Trophoblast cell (in vitro differentiated cells and primary cell): ENCODE measurements at regions not wholly inside any gene's neighbourhood (a gene's known extent, or its start where the extent isn't known, plus 50 kb on each side); places are given as distances from the start of the nearest gene placed in this dataset.

Experiments
- DNase-seq, 2 donors: peaks; one replicate each; pipeline ENCODE4 v3.0.0-alpha.2; 2016
- H2AFZ ChIP-seq: 2 replicates; pipeline ENCODE4 v1.6.1; 2013; ENCODE audit warnings: low read length, moderate library complexity, mild to moderate bottlenecking; ENCODE audit not compliant: insufficient read depth, poor library complexity
- H2AK5ac ChIP-seq: 2 replicates; pipeline ENCODE4 v1.6.1; 2013; ENCODE audit warnings: mild to moderate bottlenecking, low read length
- H2BK120ac ChIP-seq: 2 replicates; pipeline ENCODE4 v1.6.1; 2013; ENCODE audit warnings: low read length, mild to moderate bottlenecking, moderate library complexity; ENCODE audit not compliant: insufficient read depth, poor library complexity
- H2BK12ac ChIP-seq: 2 replicates; pipeline ENCODE4 v1.6.1; 2013; ENCODE audit warnings: mild to moderate bottlenecking, low read length, moderate library complexity
- H2BK5ac ChIP-seq: 2 replicates; pipeline ENCODE4 v1.6.1; 2013; ENCODE audit warnings: low read length, low read depth, moderate library complexity, mild to moderate bottlenecking; ENCODE audit not compliant: poor library complexity
- H3K14ac ChIP-seq: 2 replicates; pipeline ENCODE4 v1.6.1; 2013; ENCODE audit warnings: mild to moderate bottlenecking, low read length
- H3K18ac ChIP-seq: 2 replicates; pipeline ENCODE4 v1.6.1; 2013; ENCODE audit warnings: mild to moderate bottlenecking, low read length
- H3K23ac ChIP-seq: 2 replicates; pipeline ENCODE4 v1.6.1; 2013; ENCODE audit warnings: low read length
- H3K27ac ChIP-seq: 2 replicates; pipeline ENCODE4 v1.5.1; 2013; ENCODE audit warnings: low read depth, mild to moderate bottlenecking, inconsistent platforms, low read length, moderate library complexity
- H3K27me3 ChIP-seq: 2 replicates; pipeline ENCODE4 v1.6.1; 2013; ENCODE audit warnings: inconsistent platforms, mild to moderate bottlenecking, low read length, moderate library complexity; ENCODE audit not compliant: insufficient read depth
- H3K36me3 ChIP-seq, 2 experiments: 1 replicate in 1 of 2; 2 replicates in 1 of 2; pipeline ENCODE4 v1.6.1; 2013; ENCODE audit warnings: low read length in 2 of 2, mild to moderate bottlenecking in 2 of 2, moderate library complexity in 1 of 2; ENCODE audit not compliant: insufficient read depth in 2 of 2, control insufficient read depth in 1 of 2
- H3K4ac ChIP-seq: 2 replicates; pipeline ENCODE4 v1.6.1; 2013; ENCODE audit warnings: low read depth, mild to moderate bottlenecking, low read length, moderate library complexity
- H3K4me1 ChIP-seq, 2 experiments: 1 replicate in 1 of 2; 2 replicates in 1 of 2; pipeline ENCODE4 v1.6.1; 2013; ENCODE audit warnings: low read length in 2 of 2, mild to moderate bottlenecking in 2 of 2, moderate library complexity in 1 of 2; ENCODE audit not compliant: insufficient read depth in 2 of 2, control insufficient read depth in 1 of 2
- H3K4me2 ChIP-seq: 2 replicates; pipeline ENCODE4 v1.6.1; 2013; ENCODE audit warnings: inconsistent platforms, mild to moderate bottlenecking, low read length, moderate library complexity
- H3K4me3 ChIP-seq: 2 replicates; pipeline ENCODE4 v1.5.1; 2013; ENCODE audit warnings: mild to moderate bottlenecking, low read depth, low read length, inconsistent platforms
- H3K79me1 ChIP-seq: one replicate; pipeline ENCODE4 v1.6.1; 2013; ENCODE audit warnings: low read length
- H3K79me2 ChIP-seq: 2 replicates; pipeline ENCODE4 v1.6.1; 2013; ENCODE audit warnings: low read length, mild to moderate bottlenecking; ENCODE audit not compliant: control insufficient read depth, insufficient read depth, poor library complexity
- H3K9ac ChIP-seq: 2 replicates; pipeline ENCODE4 v1.6.1; 2013; ENCODE audit warnings: mild to moderate bottlenecking, low read length
- H3K9me3 ChIP-seq: 2 replicates; pipeline ENCODE4 v1.6.1; 2013; ENCODE audit warnings: low read depth, mild to moderate bottlenecking, control low read depth, inconsistent platforms, low read length; ENCODE audit not compliant: insufficient read depth
- H4K12ac ChIP-seq: 2 replicates; pipeline ENCODE4 v1.6.1; 2013; ENCODE audit warnings: low read depth, mild to moderate bottlenecking, low read length, moderate library complexity
- H4K8ac ChIP-seq: 2 replicates; pipeline ENCODE4 v1.6.1; 2013; ENCODE audit warnings: low read depth, mild to moderate bottlenecking, low read length, moderate library complexity
- H4K91ac ChIP-seq: one replicate; pipeline ENCODE4 v1.6.1; 2013; ENCODE audit warnings: low read depth, mild to moderate bottlenecking, low read length, moderate library complexity
- WGBS: extraction: QIAGEN DNeasy Blood & Tissue Kit; methylation state at CpG from one replicate; pipeline ENCODE4 v1.1.7; 2013; ENCODE audit warnings: missing lambda C conversion rate; ENCODE audit not compliant: insufficient read length, insufficient coverage; ENCODE audit errors: extremely low coverage; 5-methylcytosine and 5-hydroxymethylcytosine counted together

GRCh38 chr16:13586051-13586450 lies 333.9 kb upstream of the ERCC4 start:
- no peaks in the 10 kb centered on the region for H3K9me3 ChIP-seq
- no peak overlapping the region for H3K9ac ChIP-seq
- H4K91ac ChIP-seq: no peak overlapping the region
- no peak overlapping the region for H3K14ac ChIP-seq
- no peak overlapping the region for H3K4me2 ChIP-seq
- H3K4me3 ChIP-seq: no peak overlapping the region
- H2AK5ac ChIP-seq: no peak overlapping the region
- H3K79me2 ChIP-seq: no peaks in the 10 kb centered on the region
- H3K23ac ChIP-seq: no peak overlapping the region
- H2BK120ac ChIP-seq: no peak overlapping the region
- H4K12ac ChIP-seq: no peak overlapping the region
- H3K4ac ChIP-seq: no peak overlapping the region
- no peaks in the 10 kb centered on the region for H3K27me3 ChIP-seq
- no peak overlapping the region for H4K8ac ChIP-seq
- DNase-seq: no peak
- H3K79me1 ChIP-seq: no peaks in the 10 kb centered on the region
- H2BK5ac ChIP-seq: no peak overlapping the region
- H3K18ac ChIP-seq: no peak overlapping the region
- H3K36me3 ChIP-seq: no peaks in the 10 kb centered on the region
- H2BK12ac ChIP-seq: no peak overlapping the region
- whole genome bisulfite sequencing: no CpG with 5 or more reads among the region's 1 CpG
- H3K4me1 ChIP-seq: no peaks in the 10 kb centered on the region
- no peak overlapping the region for H3K27ac ChIP-seq
- H2AFZ ChIP-seq: no peak overlapping the region

DNA sequence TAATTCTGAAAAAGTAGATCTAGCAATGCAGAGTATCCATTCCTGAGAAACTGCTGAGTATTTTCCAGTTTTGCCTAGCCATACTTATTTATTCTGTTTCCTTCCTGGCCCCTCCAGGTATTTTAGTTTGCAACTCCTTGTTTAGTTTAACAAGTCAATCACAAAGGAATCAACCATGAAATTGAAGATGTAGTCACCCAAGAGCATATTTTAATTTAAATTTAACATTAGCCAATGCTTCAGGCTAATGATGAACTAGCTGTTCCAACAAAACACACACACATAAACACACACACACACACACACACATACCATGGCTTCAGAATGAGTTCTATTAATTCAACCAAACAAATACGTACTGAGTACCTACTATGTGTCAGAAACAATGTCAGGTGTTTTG lies 332.8 kb upstream of the ERCC4 start:
- H3K18ac ChIP-seq: no peak overlapping the region
- H2BK12ac ChIP-seq: no peak overlapping the region
- H3K27ac ChIP-seq: no peak overlapping the region
- H3K4me1 ChIP-seq: no peaks in the 10 kb centered on the region
- H3K4me3 ChIP-seq: no peak overlapping the region
- H4K8ac ChIP-seq: no peak overlapping the region
- H3K79me2 ChIP-seq: no peaks in the 10 kb centered on the region
- no peak for DNase-seq
- no peaks in the 10 kb centered on the region for H3K9me3 ChIP-seq
- no CpG with 5 or more reads among the region's 1 CpG for WGBS
- no peak overlapping the region for H3K4ac ChIP-seq
- H3K23ac ChIP-seq: no peak overlapping the region
- H4K12ac ChIP-seq: no peak overlapping the region
- no peak overlapping the region for H2AFZ ChIP-seq
- no peak overlapping the region for H2AK5ac ChIP-seq
- H2BK120ac ChIP-seq: no peak overlapping the region
- H4K91ac ChIP-seq: no peak overlapping the region
- no peak overlapping the region for H3K4me2 ChIP-seq
- H2BK5ac ChIP-seq: no peak overlapping the region
- H3K14ac ChIP-seq: no peak overlapping the region
- H3K9ac ChIP-seq: no peak overlapping the region
- no peaks in the 10 kb centered on the region for H3K79me1 ChIP-seq
- H3K27me3 ChIP-seq: no peaks in the 10 kb centered on the region
- no peaks in the 10 kb centered on the region for H3K36me3 ChIP-seq

DNA sequence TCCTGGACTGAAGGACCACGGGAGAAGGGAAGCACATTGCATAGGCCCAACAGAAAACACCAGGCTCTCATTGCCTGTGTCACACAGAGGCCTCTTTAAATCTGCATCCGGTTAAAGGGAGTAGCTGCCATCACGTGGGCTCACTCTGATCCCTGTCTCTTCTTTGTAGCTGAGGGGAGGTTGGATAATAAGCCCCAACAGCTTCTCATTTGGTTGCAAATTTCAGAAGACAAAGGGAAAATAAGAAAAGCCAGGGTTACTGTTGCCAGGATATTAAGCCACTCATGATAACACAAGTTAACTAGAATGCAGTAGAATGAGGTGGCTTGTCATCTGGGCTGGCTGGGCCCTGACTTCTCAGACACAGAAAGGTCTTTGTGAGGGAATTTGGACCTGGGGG lies 325.1 kb upstream of the ERCC4 start:
- no peaks in the 10 kb centered on the region for H3K9me3 ChIP-seq
- no peak overlapping the region for H3K27ac ChIP-seq
- DNase-seq: no peak
- no peak overlapping the region for H3K4me2 ChIP-seq
- no peak overlapping the region for H3K9ac ChIP-seq
- H4K8ac ChIP-seq: no peak overlapping the region
- H2AFZ ChIP-seq: no peak overlapping the region
- no peak overlapping the region for H4K12ac ChIP-seq
- H3K4me3 ChIP-seq: no peak overlapping the region
- no peak overlapping the region for H3K18ac ChIP-seq
- H3K4ac ChIP-seq: no peak overlapping the region
- no peaks in the 10 kb centered on the region for H3K79me1 ChIP-seq
- H2BK120ac ChIP-seq: no peak overlapping the region
- H4K91ac ChIP-seq: no peak overlapping the region
- no peak overlapping the region for H2BK5ac ChIP-seq
- no peaks in the 10 kb centered on the region for H3K4me1 ChIP-seq
- H3K27me3 ChIP-seq: no peaks in the 10 kb centered on the region
- no peak overlapping the region for H3K23ac ChIP-seq
- no peak overlapping the region for H2AK5ac ChIP-seq
- H3K14ac ChIP-seq: no peak overlapping the region
- no peaks in the 10 kb centered on the region for H3K36me3 ChIP-seq
- no CpG with 5 or more reads among the region's 3 CpGs for WGBS
- H3K79me2 ChIP-seq: no peaks in the 10 kb centered on the region
- H2BK12ac ChIP-seq: no peak overlapping the region

DNA sequence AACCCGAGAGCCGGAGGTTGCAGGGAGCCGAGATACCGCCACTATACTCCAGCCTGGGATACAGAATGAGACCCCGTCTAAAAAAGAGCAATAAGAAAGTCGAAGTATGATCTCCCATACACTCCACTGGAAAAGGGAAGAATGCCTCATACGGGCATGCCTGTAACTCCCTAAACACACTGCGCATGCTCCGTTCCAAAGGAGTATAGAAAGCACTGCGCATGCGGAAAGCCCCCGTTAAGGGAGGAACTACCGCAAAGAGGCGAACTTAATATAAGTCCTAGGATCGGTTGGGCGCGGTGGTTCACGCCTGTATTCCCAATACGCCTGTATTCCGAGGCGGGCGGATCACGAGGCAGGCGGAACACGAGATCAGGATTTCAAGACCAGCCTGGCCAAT lies 313.1 kb upstream of the ERCC4 start:
- Histone ChIP-seq H3K4me1 (no peaks in the 10 kb centered on the region), H3K18ac (no peak overlapping the region), H3K4me2 (no peak overlapping the region), H2AFZ (no peak overlapping the region), H3K27me3 (no peaks in the 10 kb centered on the region), H3K4ac (no peak overlapping the region), H3K14ac (no peak overlapping the region), H2BK5ac (no peak overlapping the region), H3K23ac (no peak overlapping the region), H3K36me3 (no peaks in the 10 kb centered on the region), H4K12ac (no peak overlapping the region), H2AK5ac (no peak overlapping the region), H3K79me2 (no peaks in the 10 kb centered on the region), H2BK120ac (no peak overlapping the region), H3K4me3 (no peak overlapping the region), H3K9ac (no peak overlapping the region), H3K79me1 (no peaks in the 10 kb centered on the region), H2BK12ac (no peak overlapping the region), H3K27ac (no peak overlapping the region), H4K8ac (no peak overlapping the region), H4K91ac (no peak overlapping the region), H3K9me3 (peaks cover 3% of the 10 kb centered on the region)
- no peak for DNase-seq
- no CpG with 5 or more reads among the region's 25 CpGs for WGBS
